H1 (cell line): ENCODE measurements at regions not wholly inside any gene's neighbourhood (a gene's known extent, or its start where the extent isn't known, plus 50 kb on each side); places are given as distances from the start of the nearest gene placed in this dataset.

Experiments used
- CTCF ChIA-PET: fragments of 300-600 bp; sonication (Branson Sonifier 250); formaldehyde crosslinking; loops from one replicate; lab custom pipeline; 2021; ENCODE audit not compliant: partially characterized antibody; lab: Charles Lee
- POLR2A ChIA-PET: fragments of 300-600 bp; sonication (Branson Sonifier 250); formaldehyde crosslinking; loops from one replicate; lab custom pipeline; 2021; ENCODE audit warnings: inconsistent platforms; ENCODE audit not compliant: partially characterized antibody; lab: Charles Lee
- DNase-seq, 2 experiments: peaks; one replicate each; pipeline versions ENCODE4 v3.0.0 to v3.0.0-alpha.2; 2010 to 2022; ENCODE audit warnings: low spot score in 2 of 2, low read depth in 1 of 2, mixed read lengths in 1 of 2
- FAIRE-seq: peaks from 2 replicates; lab custom pipeline; 2011; peaks lifted over from hg19 to GRCh38; lab: Jason Lieb, UNC
- H2AFZ ChIP-seq: 2 replicates; pipeline ENCODE4 v1.8.1; 2012; ENCODE audit warnings: low read length, inconsistent platforms
- H2AK5ac ChIP-seq: 2 replicates; pipeline ENCODE4 v1.6.1; 2013; ENCODE audit warnings: low read depth, low read length
- H2BK120ac ChIP-seq: replicated peaks from 2 replicates; pipeline ENCODE3; 2013; ENCODE audit warnings: low read depth, low read length, inconsistent platforms
- H2BK12ac ChIP-seq: 2 replicates; pipeline ENCODE4 v1.6.1; 2013; ENCODE audit warnings: low read depth, low read length
- H2BK15ac ChIP-seq: 2 replicates; pipeline ENCODE4 v1.6.1; 2013; ENCODE audit warnings: low read length
- H2BK20ac ChIP-seq: 2 replicates; pipeline ENCODE4 v1.6.1; 2013; ENCODE audit warnings: low read length
- H2BK5ac ChIP-seq: 2 replicates; pipeline ENCODE4 v1.6.1; 2013; ENCODE audit warnings: low read depth, low read length
- H3K14ac ChIP-seq: 2 replicates; pipeline ENCODE4 v1.6.1; 2013; ENCODE audit warnings: inconsistent platforms; ENCODE audit not compliant: insufficient read length
- H3K18ac ChIP-seq: 2 replicates; pipeline ENCODE4 v1.6.1; 2013; ENCODE audit warnings: low read length; ENCODE audit errors: extremely low read depth
- H3K23ac ChIP-seq: 2 replicates; pipeline ENCODE4 v1.6.1; 2013; ENCODE audit warnings: inconsistent platforms; ENCODE audit not compliant: insufficient read length
- H3K23me2 ChIP-seq: 2 replicates; pipeline ENCODE4 v1.6.1; 2013; ENCODE audit warnings: low read depth, low read length
- H3K27ac ChIP-seq: 2 replicates; pipeline ENCODE4 v1.6.1; 2011; ENCODE audit warnings: low read depth, low read length, inconsistent platforms
- H3K27me3 ChIP-seq, 4 experiments: replicated peaks in 1 of 4; 1 replicate in 1 of 4; 2 replicates in 3 of 4; pipeline versions ENCODE4 v1.6.1 to v1.8.1; 2011 to 2013; ENCODE audit warnings: low read length in 3 of 4, mild to moderate bottlenecking in 3 of 4, inconsistent platforms in 2 of 4, mixed read lengths in 2 of 4, moderate library complexity in 1 of 4; ENCODE audit not compliant: control insufficient read depth in 3 of 4, insufficient read depth in 3 of 4; ENCODE audit errors: extremely low read depth in 1 of 4
- H3K36me3 ChIP-seq, 4 experiments: 2 replicates each; pipeline versions ENCODE4 v1.6.1 to v1.8.1; 2011 to 2013; ENCODE audit warnings: mild to moderate bottlenecking in 4 of 4, low read length in 3 of 4, moderate library complexity in 2 of 4, control low read depth in 1 of 4, inconsistent platforms in 1 of 4; ENCODE audit not compliant: insufficient read depth in 4 of 4, control insufficient read depth in 2 of 4
- H3K4ac ChIP-seq: replicated peaks from 2 replicates; pipeline ENCODE3; 2013; ENCODE audit warnings: low read length, low read depth, mixed read lengths, inconsistent platforms; ENCODE audit not compliant: insufficient read length
- H3K4me1 ChIP-seq, 4 experiments: replicated peaks in 1 of 4; 1 replicate in 1 of 4; 2 replicates in 3 of 4; pipeline versions ENCODE4 v1.6.1 to v1.8.1; 2011 to 2013; ENCODE audit warnings: low read length in 3 of 4, inconsistent platforms in 2 of 4, mixed read lengths in 1 of 4; ENCODE audit not compliant: insufficient read depth in 4 of 4, control insufficient read depth in 3 of 4
- H3K4me2 ChIP-seq, 2 experiments: 2 replicates each; pipeline versions ENCODE4 v1.6.1 to v1.8.1; 2011 to 2013; ENCODE audit warnings: low read depth in 2 of 2, low read length in 2 of 2, control low read depth in 1 of 2, inconsistent platforms in 1 of 2, mild to moderate bottlenecking in 1 of 2; ENCODE audit not compliant: insufficient read depth in 1 of 2
- H3K4me3 ChIP-seq, 4 experiments: fragments of 200-600, 300-600 bp in 1 of 4; sonication (generic), shearing (Covaris generic), sonication (Bioruptor Twin) in 1 of 4; 2 replicates each; pipeline versions ENCODE4 v1.5.1 to v1.8.1; 2011 to 2016; ENCODE audit warnings: low read length in 4 of 4, low read depth in 3 of 4, control low read depth in 2 of 4, inconsistent platforms in 2 of 4, mild to moderate bottlenecking in 2 of 4, mixed read lengths in 1 of 4, moderate library complexity in 1 of 4; ENCODE audit not compliant: insufficient read depth in 2 of 4; ENCODE audit errors: extremely low read depth in 1 of 4
- H3K56ac ChIP-seq: replicated peaks from 2 replicates; pipeline ENCODE3; 2013; ENCODE audit warnings: low read depth, mild to moderate bottlenecking, mixed read lengths, low read length, inconsistent platforms; ENCODE audit not compliant: insufficient read length
- H3K79me1 ChIP-seq: 2 replicates; pipeline ENCODE4 v1.6.1; 2013; ENCODE audit warnings: low read depth, low read length, control low read depth
- H3K79me2 ChIP-seq, 2 experiments: 2 replicates each; pipeline versions ENCODE4 v1.6.1 to v1.8.1; 2012 to 2013; ENCODE audit warnings: low read length in 2 of 2, mild to moderate bottlenecking in 2 of 2, inconsistent platforms in 1 of 2; ENCODE audit not compliant: insufficient read depth in 2 of 2, control insufficient read depth in 1 of 2
- H3K9ac ChIP-seq, 4 experiments: replicated peaks in 1 of 4; 1 replicate in 1 of 4; 2 replicates in 3 of 4; pipeline versions ENCODE4 v1.6.1 to v1.8.1; 2011 to 2013; ENCODE audit warnings: low read depth in 3 of 4, low read length in 3 of 4, control low read depth in 2 of 4, mild to moderate bottlenecking in 2 of 4, moderate library complexity in 2 of 4, inconsistent platforms in 1 of 4; ENCODE audit errors: extremely low read depth in 1 of 4
- H3K9me3 ChIP-seq, 2 experiments: 2 replicates each; pipeline versions ENCODE4 v1.6.1 to v1.8.1; 2012 to 2013; ENCODE audit warnings: mild to moderate bottlenecking in 2 of 2, moderate library complexity in 2 of 2, control low read depth in 1 of 2, inconsistent platforms in 1 of 2, low read depth in 1 of 2, low read length in 1 of 2, mixed read lengths in 1 of 2; ENCODE audit not compliant: insufficient read depth in 2 of 2
- H4K20me1 ChIP-seq, 2 experiments: replicated peaks in 1 of 2; 2 replicates each; pipeline versions ENCODE3 to v1.8.1; 2011 to 2013; ENCODE audit warnings: inconsistent platforms in 2 of 2, low read length in 2 of 2, mild to moderate bottlenecking in 1 of 2; ENCODE audit not compliant: insufficient read depth in 2 of 2, control insufficient read depth in 1 of 2
- H4K5ac ChIP-seq: 2 replicates; pipeline ENCODE4 v1.6.1; 2013; ENCODE audit warnings: low read length, low read depth, mixed read lengths, inconsistent platforms; ENCODE audit not compliant: insufficient read length
- H4K8ac ChIP-seq: 2 replicates; pipeline ENCODE4 v1.8.0; 2013; ENCODE audit warnings: mild to moderate bottlenecking, moderate library complexity, low read length, inconsistent platforms; ENCODE audit not compliant: insufficient read depth; ENCODE audit errors: extremely low read depth
- H4K91ac ChIP-seq: replicated peaks from 2 replicates; pipeline ENCODE3; 2013; ENCODE audit warnings: low read length, mixed read lengths, inconsistent platforms; ENCODE audit not compliant: insufficient read length
- BACH1 ChIP-seq: IDR thresholded peaks from 2 replicates; pipeline ENCODE4 v1.6.1; 2012; ENCODE audit warnings: low read length, improper control_type of control experiment
- BRCA1 ChIP-seq: IDR thresholded peaks from 2 replicates; pipeline ENCODE4 v1.6.1; 2012; ENCODE audit warnings: low read depth, low read length, improper control_type of control experiment
- CREB1 ChIP-seq: IDR thresholded peaks from 2 replicates; pipeline ENCODE4 v1.6.1; 2012; ENCODE audit warnings: inconsistent platforms
- CTBP2 ChIP-seq: IDR thresholded peaks from 2 replicates; pipeline ENCODE4 v1.7.0; 2011; ENCODE audit warnings: borderline replicate concordance, mild to moderate bottlenecking, moderate library complexity, mixed read lengths, low read length; ENCODE audit not compliant: insufficient read depth, insufficient read length
- EGR1 ChIP-seq: IDR thresholded peaks from 2 replicates; pipeline ENCODE4 v1.6.1; 2011; ENCODE audit warnings: low read depth, low read length, borderline replicate concordance
- EZH2 ChIP-seq: fragments of 200-600 bp; sonication (generic); IDR thresholded peaks from 2 replicates; pipeline ENCODE4 v1.7.1; 2012; ENCODE audit warnings: low read depth, mild to moderate bottlenecking, moderate library complexity, low read length, inconsistent platforms; ENCODE audit not compliant: severe bottlenecking
- GABPA ChIP-seq: IDR thresholded peaks from 2 replicates; pipeline ENCODE4 v1.6.1; 2011; ENCODE audit warnings: mild to moderate bottlenecking, low read length, moderate library complexity, borderline replicate concordance; ENCODE audit not compliant: insufficient read depth
- HDAC2 ChIP-seq, 2 experiments: fragments of 300-600 bp in 1 of 2; sonication (generic) in 1 of 2; IDR thresholded peaks; 2 replicates each; pipeline ENCODE4 v1.6.1; 2011 to 2012; ENCODE audit warnings: low read depth in 2 of 2, low read length in 2 of 2, mild to moderate bottlenecking in 2 of 2, moderate library complexity in 2 of 2, borderline replicate concordance in 1 of 2, inconsistent platforms in 1 of 2
- KDM4A ChIP-seq: IDR thresholded peaks from one replicate; pipeline ENCODE4 v1.7.1; 2012; ENCODE audit warnings: low read depth, mild to moderate bottlenecking, moderate library complexity, low read length, inconsistent platforms; ENCODE audit not compliant: severe bottlenecking
- RAD21 ChIP-seq, 2 experiments: IDR thresholded peaks in 1 of 2; conservative IDR thresholded peaks in 1 of 2; 2 replicates each; pipeline ENCODE4 v1.6.1; 2011; ENCODE audit warnings: low read depth in 2 of 2, low read length in 2 of 2, improper control_type of control experiment in 1 of 2, inconsistent platforms in 1 of 2, mild to moderate bottlenecking in 1 of 2, moderate library complexity in 1 of 2
- TBP ChIP-seq: IDR thresholded peaks from 2 replicates; pipeline ENCODE4 v1.6.1; 2011; ENCODE audit warnings: low read depth, low read length, improper control_type of control experiment
- WGBS, 2 experiments: shearing (Covaris generic) in 1 of 2; methylation state at CpG; one replicate each; pipeline versions ENCODE4 v1.1.6 to v1.1.7; 2013 to 2015; ENCODE audit warnings: low lambda C conversion rate in 2 of 2, mixed read lengths in 2 of 2, inconsistent platforms in 1 of 2, low coverage in 1 of 2, missing lambda C conversion rate in 1 of 2; ENCODE audit not compliant: insufficient replicate concordance in 2 of 2, insufficient coverage in 1 of 2, insufficient read length in 1 of 2; ENCODE audit errors: extremely low coverage in 1 of 2, missing lambda C conversion rate in 1 of 2; 5-methylcytosine and 5-hydroxymethylcytosine counted together
- TF ChIP-seq, protein P1 (sequence below): IDR thresholded peaks from 2 replicates; pipeline ENCODE4 v1.6.1; 2012; ENCODE audit warnings: inconsistent platforms

GRCh38 chr6:21393441-21394165 is 199.9 kb upstream of the SOX4 start:
- Histone ChIP-seq H3K27me3 (no peaks in the 10 kb centered on the region), H2BK20ac (no peak overlapping the region), H2AK5ac (no peak overlapping the region), H3K23me2 (no peaks in the 10 kb centered on the region; the same call in 1 of the 2 replicates), H3K4me3 (no peak overlapping the region), H3K9ac (no peak overlapping the region), H3K18ac (no peak overlapping the region), H3K27ac (no peak overlapping the region), H3K23ac (no peak overlapping the region), H4K5ac (no peak overlapping the region), H3K9me3 (no peaks in the 10 kb centered on the region), H4K20me1 (no peaks in the 10 kb centered on the region), H2AFZ (no peak overlapping the region), H4K8ac (no peak overlapping the region), H3K14ac (no peak overlapping the region), H2BK5ac (no peak overlapping the region), H2BK120ac (no peak overlapping the region), H3K4me2 (no peak overlapping the region), H3K79me2 (no peaks in the 10 kb centered on the region), H3K79me1 (no peaks in the 10 kb centered on the region), H3K36me3 (no peaks in the 10 kb centered on the region), H3K56ac (no peak overlapping the region), H2BK12ac (no peak overlapping the region), H3K4ac (no peak overlapping the region), H4K91ac (no peak overlapping the region), H3K4me1 (peaks cover 0 to 2% (median under 1%) of the 10 kb centered on the region in 4 experiments; a peak in 1 of 7 replicates), H2BK15ac (no peak overlapping the region)
- DNase-seq (no peak), FAIRE-seq (no peak)
- WGBS, 2 experiments, result 79% methylated on average over 10 of the region's 10 CpGs; no CpG with 5 or more reads in 1 of the 2 experiments
- ChIA-PET POLR2A (no interaction called here), CTCF (interaction anchor here (0.6 kb wide), 2 partner anchors 116 to 295 kb away, joined by 3 read pairs; no protein-coding TSS in a partner anchor)
- TF ChIP-seq KDM4A (no peak), RAD21 (IDR thresholded peaks at IDR 0.05 in 1 of 2, conservative IDR thresholded peaks at IDR 0.05 in 1 of 2; ENCODE audit: low read depth in 2 of 2, low read length in 2 of 2) (no peak), CTBP2 (no peak), BRCA1 (no peak), HDAC2 (IDR thresholded peaks at IDR 0.05; ENCODE audit: borderline replicate concordance in 1 of 2, low read depth in 2 of 2, low read length in 2 of 2) (no peak), CREB1 (no peak), EZH2 (no peak), BACH1 (no peak), EGR1 (no peak), TBP (no peak), GABPA (no peak)
- TF ChIP-seq, protein P1, sequence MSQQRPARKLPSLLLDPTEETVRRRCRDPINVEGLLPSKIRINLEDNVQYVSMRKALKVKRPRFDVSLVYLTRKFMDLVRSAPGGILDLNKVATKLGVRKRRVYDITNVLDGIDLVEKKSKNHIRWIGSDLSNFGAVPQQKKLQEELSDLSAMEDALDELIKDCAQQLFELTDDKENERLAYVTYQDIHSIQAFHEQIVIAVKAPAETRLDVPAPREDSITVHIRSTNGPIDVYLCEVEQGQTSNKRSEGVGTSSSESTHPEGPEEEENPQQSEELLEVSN, result no peak
